ENCODE measurements at regions not wholly inside any gene's neighbourhood (a gene's known extent, or its start where the extent isn't known, plus 50 kb on each side); places are given as distances from the start of the nearest gene placed in this dataset.
"Not testable (repeated sequence)": the region's sequence is repeated elsewhere in the genome, so short reads cannot be mapped to it uniquely, and the experiment has no call there.

GRCh38 chr9:86500667-86501435, 146.6 kb upstream of the TUT7 start:
- DNase-seq: no peak
- Mint-ChIP-seq H3K27ac (no peak overlapping the region), H3K4me3 (no peak overlapping the region), H3K4me1 (no peaks in the 10 kb centered on the region), H3K36me3 (no peaks in the 10 kb centered on the region), H3K9me3 (no peaks in the 10 kb centered on the region), H3K27me3 (peaks cover 34% of the 10 kb centered on the region)

GRCh38 chr9:86500031-86500430, 145.8 kb upstream of the TUT7 start:
- no peaks in the 10 kb centered on the region for H3K36me3 Mint-ChIP-seq
- DNase-seq: no peak
- peaks cover 27% of the 10 kb centered on the region for H3K27me3 Mint-ChIP-seq
- H3K4me3 Mint-ChIP-seq: no peak overlapping the region
- no peaks in the 10 kb centered on the region for H3K9me3 Mint-ChIP-seq
- H3K27ac Mint-ChIP-seq: no peak overlapping the region
- H3K4me1 Mint-ChIP-seq: no peaks in the 10 kb centered on the region

- H3K9me3 Mint-ChIP-seq: no peaks in the 10 kb centered on the region
- no peak overlapping the region for H3K4me3 Mint-ChIP-seq
- no peaks in the 10 kb centered on the region for H3K36me3 Mint-ChIP-seq
- no peak overlapping the region for H3K27ac Mint-ChIP-seq
- H3K27me3 Mint-ChIP-seq: peaks cover 3% of the 10 kb centered on the region
- DNase-seq: no peak
- H3K4me1 Mint-ChIP-seq: no peaks in the 10 kb centered on the region
These were observed 140.5 kb upstream of the TUT7 start for GRCh38 chr9:86494644-86495111.

DNA sequence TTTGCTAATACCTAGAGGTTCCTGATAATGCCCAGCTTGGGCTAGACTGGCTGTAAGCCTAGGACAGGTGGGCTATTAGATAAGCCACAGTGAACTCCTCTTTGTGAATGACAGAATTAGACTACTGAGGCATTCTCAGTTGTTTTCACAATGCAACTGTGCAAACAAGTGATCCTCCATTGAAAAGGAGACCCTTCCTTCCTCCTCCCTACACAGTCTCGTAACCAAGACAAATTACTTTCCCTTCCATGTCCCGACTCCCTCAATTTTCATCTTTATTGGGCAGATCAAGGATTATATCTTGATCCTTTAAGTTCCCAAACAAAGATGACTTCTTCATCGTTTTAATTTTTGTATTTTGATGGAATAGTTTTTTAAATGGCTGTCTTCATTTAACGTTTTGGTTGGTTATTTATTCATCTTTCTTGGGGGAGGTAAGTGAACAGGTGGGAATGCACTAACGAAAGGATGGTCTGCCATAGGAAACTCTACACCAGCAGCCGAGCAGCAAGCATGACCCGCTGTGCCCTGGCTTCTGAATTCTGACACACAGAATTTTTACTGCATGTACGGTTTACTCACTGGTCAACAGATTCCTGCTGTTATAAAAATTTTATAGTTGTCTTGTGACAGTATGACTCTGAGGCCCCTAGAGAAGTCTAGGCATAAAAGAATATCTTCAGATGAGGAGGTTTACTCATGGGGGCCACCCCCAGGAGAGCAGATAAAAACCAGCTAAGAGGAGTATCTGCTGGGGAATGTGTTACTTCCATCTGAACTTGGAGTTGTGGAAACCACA, 137.5 kb upstream of the TUT7 start:
- Mint-ChIP-seq H3K27me3 (peaks cover 2% of the 10 kb centered on the region), H3K9me3 (no peaks in the 10 kb centered on the region), H3K27ac (no peak overlapping the region), H3K36me3 (no peaks in the 10 kb centered on the region), H3K4me1 (no peaks in the 10 kb centered on the region), H3K4me3 (no peak overlapping the region)
- DNase-seq: no peak

GRCh38 chr9:86488794-86489193, 134.6 kb upstream of the TUT7 start:
- Mint-ChIP-seq H3K9me3 (no peaks in the 10 kb centered on the region), H3K4me3 (no peak overlapping the region), H3K27me3 (no peaks in the 10 kb centered on the region), H3K36me3 (no peaks in the 10 kb centered on the region), H3K4me1 (peaks cover 3% of the 10 kb centered on the region), H3K27ac (no peak overlapping the region)
- no peak for DNase-seq

DNA sequence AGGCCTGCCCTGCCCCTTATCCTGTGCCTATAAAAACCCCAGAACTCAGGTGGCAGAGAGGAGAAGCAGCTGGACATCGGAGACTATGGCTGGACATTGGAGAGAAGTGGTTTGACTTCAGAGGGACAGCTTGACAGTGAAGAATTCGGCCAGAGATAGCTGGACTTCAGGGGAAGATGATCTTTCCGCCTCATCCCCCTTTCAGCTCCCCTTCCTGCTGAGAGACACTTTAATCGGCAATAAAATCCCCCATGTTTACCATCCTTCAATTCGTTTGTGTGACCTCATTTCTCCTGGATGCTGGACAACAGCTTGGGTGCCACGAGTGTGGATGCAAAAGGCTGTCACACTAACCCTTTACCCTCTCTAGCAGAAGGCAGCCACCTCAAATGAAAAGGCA, 134.1 kb upstream of the TUT7 start:
- H3K9me3 Mint-ChIP-seq: no peaks in the 10 kb centered on the region
- no peak for DNase-seq
- H3K36me3 Mint-ChIP-seq: no peaks in the 10 kb centered on the region
- no peak overlapping the region for H3K27ac Mint-ChIP-seq
- H3K4me1 Mint-ChIP-seq: peaks cover 3% of the 10 kb centered on the region
- no peak overlapping the region for H3K4me3 Mint-ChIP-seq
- no peaks in the 10 kb centered on the region for H3K27me3 Mint-ChIP-seq

DNA sequence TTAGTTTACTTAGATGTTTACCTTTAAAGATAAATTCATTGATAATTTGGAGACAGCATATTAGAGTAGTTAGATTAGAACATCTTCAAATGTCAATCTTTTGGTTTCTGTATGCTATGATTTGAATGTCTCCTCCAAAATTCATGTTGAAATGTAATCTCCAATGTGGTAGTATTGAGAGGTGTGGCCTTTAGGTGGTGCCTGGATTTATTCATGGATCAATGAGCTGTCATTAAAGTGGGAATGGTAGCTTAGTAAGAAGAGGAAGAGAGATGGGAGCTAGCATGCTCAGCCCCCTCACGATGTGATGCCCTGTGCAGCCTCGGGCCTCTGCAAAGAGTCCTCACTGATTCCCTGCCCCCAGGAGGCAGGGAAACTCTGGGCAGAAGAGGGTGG, 133.6 kb upstream of the TUT7 start:
- H3K27ac Mint-ChIP-seq: no peak overlapping the region
- H3K9me3 Mint-ChIP-seq: no peaks in the 10 kb centered on the region

DNA sequence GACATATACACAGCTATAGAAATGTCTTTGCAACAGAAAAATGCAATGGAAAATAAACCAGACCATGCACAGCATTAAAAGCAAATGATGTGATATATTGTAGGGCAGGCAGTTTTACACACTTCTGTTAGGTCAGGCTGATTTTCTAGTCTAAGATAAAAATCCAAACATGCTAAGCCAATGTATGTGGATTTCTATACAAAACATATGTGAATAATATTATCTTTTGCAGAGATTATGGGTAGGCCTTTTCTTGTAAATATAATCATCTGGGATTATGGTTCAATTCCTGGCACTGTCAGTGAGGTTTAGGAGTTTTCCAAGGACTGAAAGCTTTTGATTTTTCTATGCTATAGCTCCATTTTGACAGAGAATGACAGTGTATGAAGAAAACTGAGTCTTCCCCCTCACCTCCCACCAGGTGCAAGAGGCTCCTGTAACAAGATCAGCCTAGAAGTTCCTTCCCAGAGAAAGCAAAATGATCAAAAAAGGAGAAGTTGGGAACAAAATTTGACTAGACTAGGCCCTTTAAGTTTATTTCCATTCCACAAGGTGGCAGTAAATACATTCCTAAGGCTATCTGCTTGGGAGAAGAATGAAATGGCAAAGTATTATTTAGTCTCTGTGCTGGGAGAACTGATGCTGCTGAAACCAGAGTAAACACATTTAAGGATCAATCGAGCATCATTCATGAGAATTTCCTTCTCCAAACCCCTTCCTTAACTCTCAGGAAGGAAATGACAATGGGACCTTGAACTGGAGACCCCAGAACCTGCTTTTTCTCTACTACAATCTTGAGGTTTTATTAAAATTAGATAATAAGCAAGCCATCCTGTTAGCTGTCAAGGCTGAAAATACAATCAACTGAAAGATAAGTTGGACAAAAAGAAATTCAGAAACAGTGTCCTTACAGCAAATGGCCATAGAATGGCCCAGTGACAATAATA, 133.0 kb upstream of the TUT7 start:
- no peak overlapping the region for H3K27ac Mint-ChIP-seq
- no peaks in the 10 kb centered on the region for H3K27me3 Mint-ChIP-seq
- H3K36me3 Mint-ChIP-seq: no peaks in the 10 kb centered on the region
- no peaks in the 10 kb centered on the region for H3K9me3 Mint-ChIP-seq
- peaks cover 3% of the 10 kb centered on the region for H3K4me1 Mint-ChIP-seq
- no peak overlapping the region for H3K4me3 Mint-ChIP-seq
- no peak for DNase-seq

More for the DNA sequence above, 133.6 kb upstream of the TUT7 start:
- no peak overlapping the region for H3K4me3 Mint-ChIP-seq
- no peak for DNase-seq
- H3K36me3 Mint-ChIP-seq: no peaks in the 10 kb centered on the region
- peaks cover 3% of the 10 kb centered on the region for H3K4me1 Mint-ChIP-seq
- no peaks in the 10 kb centered on the region for H3K27me3 Mint-ChIP-seq

DNA sequence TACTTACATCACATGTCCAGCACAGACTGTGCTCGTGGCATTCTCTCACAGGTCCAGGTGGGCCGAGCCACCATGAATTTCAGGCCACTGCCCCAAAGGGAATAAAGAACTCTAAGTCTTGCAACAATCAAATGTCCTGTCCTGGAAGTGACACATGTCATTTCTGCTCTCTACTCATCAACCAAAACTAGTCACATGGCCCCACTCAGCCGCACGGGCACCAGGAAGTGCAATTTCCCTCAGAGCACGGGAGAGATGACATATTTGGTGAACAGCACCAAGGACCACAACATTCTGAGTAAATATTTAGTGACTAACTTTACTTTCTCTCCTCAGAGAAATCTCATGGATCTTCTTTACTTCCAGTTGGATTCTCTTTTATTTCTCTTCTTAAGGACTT, 131.1 kb upstream of the TUT7 start:
- Mint-ChIP-seq H3K9me3 (no peaks in the 10 kb centered on the region), H3K27ac (no peak overlapping the region), H3K27me3 (peaks cover 8% of the 10 kb centered on the region), H3K4me3 (no peak overlapping the region), H3K36me3 (no peaks in the 10 kb centered on the region), H3K4me1 (peaks cover 3% of the 10 kb centered on the region)
- DNase-seq: peak; percentile 24

DNA sequence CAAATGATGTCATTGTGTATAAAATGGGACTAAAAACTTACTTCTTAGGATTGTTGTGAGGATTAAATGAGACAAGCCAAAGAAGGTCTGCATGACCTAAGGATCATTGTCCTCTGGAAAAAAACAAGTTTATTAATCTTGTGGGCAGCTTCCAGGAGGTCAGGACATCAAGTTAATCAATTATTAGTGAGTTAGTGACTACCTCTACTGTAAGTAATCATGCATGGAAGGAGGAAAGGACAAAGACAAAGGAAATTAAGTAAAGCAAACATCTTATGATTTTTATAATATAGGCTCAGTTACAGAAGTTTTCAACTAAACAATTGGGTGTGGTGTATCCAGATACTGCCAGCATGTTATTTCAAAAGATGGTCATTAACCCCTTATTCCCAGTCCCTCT, 129.3 kb upstream of the TUT7 start:
- Mint-ChIP-seq H3K27ac (no peak overlapping the region), H3K36me3 (no peaks in the 10 kb centered on the region), H3K4me3 (no peak overlapping the region), H3K4me1 (peaks cover 3% of the 10 kb centered on the region), H3K27me3 (peaks cover 18% of the 10 kb centered on the region), H3K9me3 (no peaks in the 10 kb centered on the region)
- no peak for DNase-seq

DNA sequence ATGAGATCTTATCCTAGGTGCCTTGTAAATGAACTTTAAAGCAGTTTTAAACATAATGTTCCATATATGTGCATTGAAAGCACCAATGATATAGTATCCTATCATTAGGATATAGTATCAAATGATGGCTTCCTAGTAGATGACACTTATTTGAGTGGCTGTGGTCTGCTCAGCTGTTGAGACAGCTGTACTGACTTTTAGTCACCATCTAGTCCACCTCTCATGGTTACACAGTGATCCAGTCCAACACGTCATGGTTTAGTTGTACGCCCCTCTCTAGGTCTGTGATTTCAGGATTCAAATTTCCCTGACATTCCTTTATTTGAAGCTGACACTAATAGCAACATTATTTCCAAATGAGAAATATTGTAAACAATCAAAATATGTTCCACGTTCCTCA, 127.3 kb upstream of the TUT7 start:
- no peak overlapping the region for H3K4me3 Mint-ChIP-seq
- H3K9me3 Mint-ChIP-seq: no peaks in the 10 kb centered on the region
- H3K27ac Mint-ChIP-seq: no peak overlapping the region
- peaks cover 26% of the 10 kb centered on the region for H3K27me3 Mint-ChIP-seq
- no peaks in the 10 kb centered on the region for H3K36me3 Mint-ChIP-seq
- no peak for DNase-seq
- H3K4me1 Mint-ChIP-seq: peaks cover 3% of the 10 kb centered on the region

DNA sequence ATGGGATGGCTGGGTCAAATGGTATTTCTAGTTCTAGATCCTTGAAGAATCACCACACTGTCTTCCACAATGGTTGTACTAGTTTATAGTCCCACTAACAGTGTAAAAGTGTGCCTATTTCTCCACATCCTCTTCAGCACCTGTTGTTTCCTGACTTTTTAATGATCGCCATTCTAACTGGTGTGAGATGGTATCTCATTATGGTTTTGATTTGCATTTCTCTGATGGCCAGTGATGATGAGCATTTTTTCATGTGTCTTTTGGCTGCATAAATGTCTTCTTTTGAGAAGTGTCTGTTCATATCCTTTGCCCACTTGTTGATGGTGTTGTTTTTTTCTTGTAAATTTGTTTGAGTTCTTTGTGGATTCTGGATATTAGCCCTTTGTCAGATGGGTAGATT, 121.0 kb upstream of the TUT7 start:
- not testable (repeated sequence) for H3K36me3 Mint-ChIP-seq, H3K4me3 Mint-ChIP-seq, H3K4me1 Mint-ChIP-seq, H3K9me3 Mint-ChIP-seq, DNase-seq, H3K27ac Mint-ChIP-seq
- H3K27me3 Mint-ChIP-seq: peaks cover 23% of the 10 kb centered on the region

DNA sequence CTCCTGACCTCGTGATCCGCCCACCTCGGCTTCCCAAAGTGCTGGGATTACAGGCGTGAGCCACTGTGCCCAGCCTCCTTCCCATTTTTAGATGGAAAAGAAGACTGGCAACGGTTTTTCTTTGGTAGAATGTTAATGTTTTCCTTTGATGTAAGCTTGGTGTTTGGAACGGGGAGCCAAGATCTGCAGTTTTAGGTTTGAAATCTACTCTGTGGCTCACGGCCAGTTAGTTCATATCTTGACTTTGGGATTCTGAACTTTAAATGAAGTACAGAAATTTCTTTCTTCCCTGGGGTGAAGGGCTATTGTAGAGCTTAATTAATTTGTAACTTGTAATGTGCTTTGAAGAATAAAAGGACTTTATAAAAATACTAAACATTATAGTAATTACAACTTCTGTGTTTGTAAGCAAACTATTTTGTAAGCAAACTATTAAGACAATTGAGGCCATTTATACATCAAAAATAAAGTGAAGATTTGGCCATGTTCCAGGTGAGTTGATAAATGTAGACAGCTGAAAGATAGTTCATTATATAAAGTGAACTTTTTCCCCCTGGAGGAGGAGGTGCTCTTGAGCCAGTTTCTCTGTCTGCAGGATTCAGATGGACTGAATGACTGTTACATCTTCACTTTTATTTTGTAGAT, 117.1 kb upstream of the TUT7 start:
- no peak overlapping the region for H3K4me3 Mint-ChIP-seq

GRCh38 chr9:86470326-86470725, 116.1 kb upstream of the TUT7 start:
- Mint-ChIP-seq H3K9me3 (no peaks in the 10 kb centered on the region), H3K36me3 (no peaks in the 10 kb centered on the region), H3K4me1 (no peaks in the 10 kb centered on the region), H3K27me3 (peaks cover 21% of the 10 kb centered on the region), H3K4me3 (no peak overlapping the region), H3K27ac (no peak overlapping the region)
- no peak for DNase-seq

More for the DNA sequence above, 117.1 kb upstream of the TUT7 start:
- Mint-ChIP-seq H3K4me1 (no peaks in the 10 kb centered on the region), H3K9me3 (no peaks in the 10 kb centered on the region), H3K27ac (no peak overlapping the region), H3K27me3 (peaks cover 18% of the 10 kb centered on the region), H3K36me3 (no peaks in the 10 kb centered on the region)
- no peak for DNase-seq

Measured in activated naive CD8-positive, alpha-beta T cell treated with anti-CD3 and anti-CD28 coated beads for 36 hours (primary cell).